ENCODE measurements at regions not wholly inside any gene's neighbourhood (a gene's known extent, or its start where the extent isn't known, plus 50 kb on each side); places are given as distances from the start of the nearest gene placed in this dataset.

DNA sequence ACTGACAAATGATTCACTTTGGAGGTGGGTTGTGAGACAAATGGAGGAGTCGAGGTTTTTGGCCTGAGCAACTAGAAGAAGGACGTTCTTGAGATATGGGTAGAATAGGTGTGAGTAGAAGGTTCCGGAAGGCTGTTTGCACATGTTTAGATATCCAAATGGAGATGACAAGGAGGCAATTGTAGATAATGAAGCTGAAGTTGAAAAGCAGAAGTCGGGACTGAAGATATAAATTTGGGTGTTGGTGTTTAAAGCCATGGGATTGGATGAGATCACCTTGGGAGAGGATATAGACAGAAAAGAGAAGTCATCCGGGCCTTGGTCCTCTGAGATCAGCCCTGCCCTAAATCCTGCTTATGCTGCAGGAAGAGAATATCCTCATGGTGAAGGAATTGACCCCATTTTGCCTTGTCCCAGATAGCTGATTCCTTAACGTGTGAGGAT lies 75.5 kb upstream of the CD44 start:
- Histone ChIP-seq H3K9ac (ENCODE audit: low read length in 3 of 3) (no peak overlapping the region), H3K4me1 (ENCODE audit: control insufficient read depth in 2 of 3, insufficient read depth in 2 of 3, low read depth in 1 of 3, low read length in 3 of 3) (no peaks in the 10 kb centered on the region), H3K36me3 (ENCODE audit: control insufficient read depth in 2 of 3, insufficient read depth in 3 of 3, low read length in 3 of 3) (no peaks in the 10 kb centered on the region), H3K9me3 (ENCODE audit: control insufficient read depth in 2 of 3, insufficient read depth in 1 of 3, low read length in 3 of 3) (no peaks in the 10 kb centered on the region), H3K27me3 (ENCODE audit: control insufficient read depth, insufficient read depth, low read length) (no peaks in the 10 kb centered on the region), H3K27ac (ENCODE audit: low read depth in 2 of 2, low read length in 2 of 2) (no peak overlapping the region), H3K4me3 (ENCODE audit: low read length in 3 of 3) (no peak overlapping the region)
- no peak for TF ChIP-seq CTCF (IDR thresholded peaks at IDR 0.05; ENCODE audit: borderline replicate concordance, extremely low read depth, insufficient read depth)
- intact Hi-C loops (cut with DNase I): no loop called here
- DNase-seq (no peak), FAIRE-seq (no peak)

- Histone ChIP-seq H3K27me3 (ENCODE audit: control insufficient read depth, insufficient read depth, low read length) (no peaks in the 10 kb centered on the region), H3K4me1 (ENCODE audit: control insufficient read depth in 2 of 3, insufficient read depth in 2 of 3, low read depth in 1 of 3, low read length in 3 of 3) (no peaks in the 10 kb centered on the region), H3K27ac (ENCODE audit: low read depth in 2 of 2, low read length in 2 of 2) (no peak overlapping the region), H3K9ac (ENCODE audit: low read length in 3 of 3) (no peak overlapping the region), H3K36me3 (ENCODE audit: control insufficient read depth in 2 of 3, insufficient read depth in 3 of 3, low read length in 3 of 3) (no peaks in the 10 kb centered on the region), H3K9me3 (ENCODE audit: control insufficient read depth in 2 of 3, insufficient read depth in 1 of 3, low read length in 3 of 3) (no peaks in the 10 kb centered on the region), H3K4me3 (ENCODE audit: low read length in 3 of 3) (no peak overlapping the region)
- intact Hi-C loops (cut with DNase I): no loop called here
- TF ChIP-seq CTCF (IDR thresholded peaks at IDR 0.05; ENCODE audit: borderline replicate concordance, extremely low read depth, insufficient read depth): no peak
- no peak for DNase-seq
- no peak for FAIRE-seq
Measured at GRCh38 chr11:35064114-35064800, 74.7 kb upstream of the CD44 start.

DNA sequence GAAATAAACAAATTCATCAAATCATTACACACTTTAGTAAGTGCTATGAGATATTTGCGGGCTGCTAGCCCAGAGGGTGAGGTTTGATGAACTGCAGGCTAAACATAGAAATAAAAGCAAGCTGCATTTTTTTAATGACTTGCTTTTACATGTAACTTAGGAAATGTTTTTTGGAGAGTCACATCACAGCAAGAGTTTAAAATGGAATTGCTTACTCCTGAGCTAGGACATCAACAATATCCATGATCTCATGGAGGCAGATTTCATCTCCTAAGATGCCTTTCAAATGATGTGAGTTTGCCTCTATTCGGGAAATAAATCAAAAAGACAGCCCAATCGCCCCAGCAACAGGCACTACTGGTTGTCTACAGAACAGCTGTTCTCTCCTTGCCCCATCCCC lies 73.4 kb upstream of the CD44 start:
- no peaks in the 10 kb centered on the region for H3K36me3 ChIP-seq (ENCODE audit: control insufficient read depth in 2 of 3, insufficient read depth in 3 of 3, low read length in 3 of 3)
- DNase-seq: no peak
- H3K27ac ChIP-seq (ENCODE audit: low read depth in 2 of 2, low read length in 2 of 2): no peak overlapping the region
- H3K4me1 ChIP-seq (ENCODE audit: control insufficient read depth in 2 of 3, insufficient read depth in 2 of 3, low read depth in 1 of 3, low read length in 3 of 3): no peaks in the 10 kb centered on the region
- intact Hi-C loops (cut with DNase I): no loop called here
- no peak for FAIRE-seq
- no peak overlapping the region for H3K4me3 ChIP-seq (ENCODE audit: low read length in 3 of 3)
- no peaks in the 10 kb centered on the region for H3K27me3 ChIP-seq (ENCODE audit: control insufficient read depth, insufficient read depth, low read length)
- TF ChIP-seq CTCF (IDR thresholded peaks at IDR 0.05; ENCODE audit: borderline replicate concordance, extremely low read depth, insufficient read depth): no peak
- no peaks in the 10 kb centered on the region for H3K9me3 ChIP-seq (ENCODE audit: control insufficient read depth in 2 of 3, insufficient read depth in 1 of 3, low read length in 3 of 3)
- no peak overlapping the region for H3K9ac ChIP-seq (ENCODE audit: low read length in 3 of 3)

- H3K4me1 ChIP-seq (ENCODE audit: control insufficient read depth in 2 of 3, insufficient read depth in 2 of 3, low read depth in 1 of 3, low read length in 3 of 3): no peaks in the 10 kb centered on the region
- no peaks in the 10 kb centered on the region for H3K27me3 ChIP-seq (ENCODE audit: control insufficient read depth, insufficient read depth, low read length)
- intact Hi-C loops (cut with DNase I): no loop called here
- H3K9me3 ChIP-seq (ENCODE audit: control insufficient read depth in 2 of 3, insufficient read depth in 1 of 3, low read length in 3 of 3): no peaks in the 10 kb centered on the region
- H3K4me3 ChIP-seq (ENCODE audit: low read length in 3 of 3): no peak overlapping the region
- TF ChIP-seq CTCF (IDR thresholded peaks at IDR 0.05; ENCODE audit: borderline replicate concordance, extremely low read depth, insufficient read depth): no peak
- H3K36me3 ChIP-seq (ENCODE audit: control insufficient read depth in 2 of 3, insufficient read depth in 3 of 3, low read length in 3 of 3): no peaks in the 10 kb centered on the region
- DNase-seq (no peak), FAIRE-seq (no peak)
- no peak overlapping the region for H3K9ac ChIP-seq (ENCODE audit: low read length in 3 of 3)
- H3K27ac ChIP-seq (ENCODE audit: low read depth in 2 of 2, low read length in 2 of 2): no peak overlapping the region
Measured at GRCh38 chr11:35066030-35066429, 72.9 kb upstream of the CD44 start.
